BLaER1 treated with 17β-estradiol and CSF1 and Interleukin-3, amounts not matched to agents 10 nM and 100 nM (cell line): ENCODE measurements at regions not wholly inside any gene's neighbourhood (a gene's known extent, or its start where the extent isn't known, plus 50 kb on each side); places are given as distances from the start of the nearest gene placed in this dataset.

Source experiments
- H3K27ac ChIP-seq, 11 experiments: shearing (Covaris generic); formaldehyde crosslinking; 2 replicates each; pipeline ENCODE4 v1.8.1; 2022
- H3K27me3 ChIP-seq, 11 experiments: shearing (Covaris generic); formaldehyde crosslinking; 2 replicates each; pipeline ENCODE4 v1.8.1; 2022
- H3K36me3 ChIP-seq, 11 experiments: shearing (Covaris generic); formaldehyde crosslinking; 2 replicates each; pipeline ENCODE4 v1.8.1; 2022
- H3K4me1 ChIP-seq, 10 experiments: shearing (Covaris generic); formaldehyde crosslinking; 2 replicates each; pipeline ENCODE4 v1.8.1; 2022
- H3K4me2 ChIP-seq, 11 experiments: shearing (Covaris generic); formaldehyde crosslinking; 2 replicates each; pipeline ENCODE4 v1.8.1; 2022
- H3K4me3 ChIP-seq, 10 experiments: shearing (Covaris generic); formaldehyde crosslinking; 2 replicates each; pipeline ENCODE4 v1.8.1; 2022
- H3K9ac ChIP-seq, 11 experiments: shearing (Covaris generic); formaldehyde crosslinking; 2 replicates each; pipeline ENCODE4 v1.8.1; 2022
- H3K9me3 ChIP-seq, 11 experiments: shearing (Covaris generic); formaldehyde crosslinking; replicated peaks in 1 of 11; 2 replicates each; pipeline ENCODE4 v1.8.1; 2022
- H4K20me1 ChIP-seq, 11 experiments: shearing (Covaris generic); formaldehyde crosslinking; 2 replicates each; pipeline ENCODE4 v1.8.1; 2022
- Cebpa-rat ChIP-seq, 11 experiments: shearing (Covaris generic); IDR thresholded peaks; 2 replicates each; pipeline ENCODE4 v1.8.1; 2022

- H3K4me3 ChIP-seq, result no peak overlapping the region
- no peak overlapping the region for H3K4me2 ChIP-seq
- H3K27me3 ChIP-seq, result no peaks in the 10 kb centered on the region
- no peaks in the 10 kb centered on the region for H3K4me1 ChIP-seq
- H3K9me3 ChIP-seq, result no peaks in the 10 kb centered on the region
- peaks cover 0 to 30% (median 0%) of the 10 kb centered on the region in 11 experiments; a peak in 4 of 22 replicates for H3K36me3 ChIP-seq
- no peak overlapping the region for H3K27ac ChIP-seq
- H4K20me1 ChIP-seq, result no peaks in the 10 kb centered on the region
- TF ChIP-seq Cebpa-rat (IDR thresholded peaks at IDR 0.05), result no peak
- no peak overlapping the region for H3K9ac ChIP-seq
Measured at GRCh38 chr5:167759057-167759821, 532.2 kb upstream of the WWC1 start.

DNA sequence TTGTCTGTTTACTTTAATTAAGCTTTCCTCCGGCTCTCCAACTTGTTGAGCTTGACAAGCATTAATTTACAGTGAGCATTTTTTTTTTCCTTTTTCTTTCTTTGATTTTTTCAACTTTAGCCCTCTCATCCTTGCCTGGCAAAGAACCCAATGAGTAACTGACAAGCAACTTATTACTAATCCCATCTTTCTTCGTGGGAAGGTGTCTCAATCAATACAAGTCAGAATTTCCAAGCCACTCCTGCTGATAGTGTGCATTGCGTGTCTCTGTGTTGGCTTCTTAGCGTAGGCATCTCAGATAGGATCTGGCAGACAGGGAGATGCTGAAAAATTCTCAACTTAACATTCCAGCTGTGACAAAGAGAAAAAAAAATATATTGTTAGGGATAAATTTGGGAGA lies 527.7 kb upstream of the WWC1 start:
- no peak overlapping the region for H3K27ac ChIP-seq
- H3K36me3 ChIP-seq, result peaks cover 0 to 18% (median 0%) of the 10 kb centered on the region in 11 experiments; a peak in 3 of 22 replicates
- H3K27me3 ChIP-seq, result no peaks in the 10 kb centered on the region
- no peaks in the 10 kb centered on the region for H3K9me3 ChIP-seq
- H4K20me1 ChIP-seq, result no peaks in the 10 kb centered on the region
- no peak overlapping the region for H3K9ac ChIP-seq
- no peak overlapping the region for H3K4me2 ChIP-seq
- no peak overlapping the region for H3K4me3 ChIP-seq
- no peak for TF ChIP-seq Cebpa-rat (IDR thresholded peaks at IDR 0.05)
- no peaks in the 10 kb centered on the region for H3K4me1 ChIP-seq

- H3K9ac ChIP-seq, result no peak overlapping the region
- peaks cover 0 to 21% (median 0%) of the 10 kb centered on the region in 11 experiments; a peak in 4 of 22 replicates for H3K36me3 ChIP-seq
- no peak for TF ChIP-seq Cebpa-rat (IDR thresholded peaks at IDR 0.05)
- no peaks in the 10 kb centered on the region for H3K9me3 ChIP-seq
- H3K27me3 ChIP-seq, result no peaks in the 10 kb centered on the region
- H4K20me1 ChIP-seq, result no peaks in the 10 kb centered on the region
- no peak overlapping the region for H3K27ac ChIP-seq
- no peaks in the 10 kb centered on the region for H3K4me1 ChIP-seq
- no peak overlapping the region for H3K4me3 ChIP-seq
- H3K4me2 ChIP-seq, result no peak overlapping the region
Measured at GRCh38 chr5:167764641-167765289, 526.7 kb upstream of the WWC1 start.

GRCh38 chr5:167765352-167765751 lies 526.1 kb upstream of the WWC1 start:
- no peak for TF ChIP-seq Cebpa-rat (IDR thresholded peaks at IDR 0.05)
- Histone ChIP-seq H3K27me3 (no peaks in the 10 kb centered on the region), H3K4me2 (no peak overlapping the region), H3K9ac (no peak overlapping the region), H3K9me3 (no peaks in the 10 kb centered on the region), H3K4me1 (no peaks in the 10 kb centered on the region), H3K27ac (no peak overlapping the region), H4K20me1 (no peaks in the 10 kb centered on the region), H3K36me3 (peaks cover 0 to 27% (median 0%) of the 10 kb centered on the region in 11 experiments; a peak in 4 of 22 replicates), H3K4me3 (no peak overlapping the region)

DNA sequence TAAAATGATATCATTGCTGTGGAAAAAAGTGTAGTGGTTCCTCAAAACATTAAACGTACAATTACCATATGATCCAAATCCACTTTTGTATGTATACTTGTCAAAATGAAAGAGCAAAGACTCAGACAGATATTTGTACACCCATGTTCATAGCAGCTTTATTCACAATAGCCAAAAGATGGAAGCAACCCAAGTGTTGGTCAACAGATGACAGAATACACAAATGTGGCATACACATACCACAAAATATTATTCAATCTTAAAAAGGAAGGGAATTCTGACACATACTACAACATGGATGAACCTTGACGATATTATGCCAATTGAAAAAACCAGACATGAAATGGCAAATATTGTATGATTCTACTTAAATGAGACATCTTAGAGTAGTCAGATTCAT lies 524.5 kb upstream of the WWC1 start:
- H3K9ac ChIP-seq, result no peak overlapping the region

DNA sequence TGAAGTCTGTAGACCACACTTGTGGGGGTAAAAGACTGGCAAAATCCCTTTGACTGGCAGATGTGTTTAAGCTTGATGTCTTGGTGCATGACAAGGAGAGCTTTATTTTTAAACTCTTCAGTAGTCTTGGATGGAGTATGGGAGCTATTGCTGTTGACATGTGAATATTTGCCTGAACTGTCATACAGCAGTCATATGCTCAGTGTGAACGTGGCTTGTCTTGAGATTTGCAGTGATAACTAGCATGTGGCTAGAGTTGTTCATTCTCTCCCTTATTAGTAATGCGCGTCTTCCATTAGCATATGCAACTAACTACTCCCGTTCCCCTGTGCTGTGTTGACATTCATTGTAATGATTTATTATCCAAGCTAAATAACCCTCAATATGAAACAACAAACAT lies 523.6 kb upstream of the WWC1 start:
- Histone ChIP-seq H3K9me3 (no peaks in the 10 kb centered on the region), H3K4me2 (no peak overlapping the region), H3K36me3 (peaks cover 0 to 38% (median 0%) of the 10 kb centered on the region in 11 experiments; a peak in 5 of 22 replicates), H3K27ac (no peak overlapping the region), H4K20me1 (no peaks in the 10 kb centered on the region), H3K4me3 (no peak overlapping the region), H3K9ac (no peak overlapping the region), H3K27me3 (no peaks in the 10 kb centered on the region), H3K4me1 (no peaks in the 10 kb centered on the region)
- no peak for TF ChIP-seq Cebpa-rat (IDR thresholded peaks at IDR 0.05)

More for the DNA sequence above, 524.5 kb upstream of the WWC1 start:
- no peak for TF ChIP-seq Cebpa-rat (IDR thresholded peaks at IDR 0.05)
- Histone ChIP-seq H3K9me3 (no peaks in the 10 kb centered on the region), H3K4me3 (no peak overlapping the region), H3K36me3 (peaks cover 0 to 33% (median 0%) of the 10 kb centered on the region in 11 experiments; a peak in 4 of 22 replicates), H3K4me2 (no peak overlapping the region), H4K20me1 (no peaks in the 10 kb centered on the region), H3K27ac (no peak overlapping the region), H3K4me1 (no peaks in the 10 kb centered on the region), H3K27me3 (no peaks in the 10 kb centered on the region)

DNA sequence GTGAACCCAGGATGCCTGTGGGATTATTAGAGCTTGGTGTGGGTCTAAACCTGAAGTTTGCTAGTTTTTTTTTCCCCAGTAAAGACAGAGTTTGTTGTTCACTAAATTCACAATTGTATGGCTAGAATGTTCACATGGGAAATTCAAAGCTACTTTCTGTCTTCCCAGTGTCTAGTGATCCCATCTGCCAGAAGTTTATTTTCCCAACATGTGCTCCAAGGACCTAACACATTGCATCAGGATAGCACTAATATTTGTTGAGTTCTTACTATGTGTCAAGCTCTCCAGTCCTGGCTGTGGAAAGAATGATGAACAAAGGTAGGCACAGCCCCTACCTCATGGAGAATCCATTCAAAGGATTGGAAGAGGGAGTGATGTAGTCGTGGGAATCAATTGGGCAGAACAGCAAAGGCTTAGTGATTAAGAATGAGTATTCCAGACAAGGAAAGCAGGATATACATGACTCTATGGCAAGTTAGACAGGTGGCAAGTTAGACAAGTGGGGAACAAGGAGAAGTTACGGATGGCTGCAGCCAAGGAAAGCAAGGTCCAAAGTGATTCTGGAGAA lies 521.5 kb upstream of the WWC1 start:
- H3K9me3 ChIP-seq, result 0 out of 22 replicates have a peak, but pooled peaks cover 0 to 4% (median 0%) of the 10 kb centered on the region in 11 experiments
- no peak overlapping the region for H3K4me2 ChIP-seq
- H3K9ac ChIP-seq, result no peak overlapping the region
- H3K4me1 ChIP-seq, result no peaks in the 10 kb centered on the region
- H3K27ac ChIP-seq, result no peak overlapping the region
- no peaks in the 10 kb centered on the region for H4K20me1 ChIP-seq
- no peak for TF ChIP-seq Cebpa-rat (IDR thresholded peaks at IDR 0.05)
- peaks cover 0 to 47% (median 0%) of the 10 kb centered on the region in 11 experiments; a peak in 5 of 22 replicates for H3K36me3 ChIP-seq
- no peaks in the 10 kb centered on the region for H3K27me3 ChIP-seq
- no peak overlapping the region for H3K4me3 ChIP-seq

- Histone ChIP-seq H3K4me3 (no peak overlapping the region), H3K4me2 (no peak overlapping the region), H4K20me1 (no peaks in the 10 kb centered on the region), H3K9me3 (0 out of 22 replicates have a peak, but pooled peaks cover 0 to 4% (median 0%) of the 10 kb centered on the region in 11 experiments), H3K36me3 (peaks cover 0 to 47% (median 0%) of the 10 kb centered on the region in 11 experiments; a peak in 5 of 22 replicates), H3K9ac (no peak overlapping the region), H3K27ac (no peak overlapping the region), H3K27me3 (no peaks in the 10 kb centered on the region), H3K4me1 (no peaks in the 10 kb centered on the region)
- TF ChIP-seq Cebpa-rat (IDR thresholded peaks at IDR 0.05), result no peak
Measured at GRCh38 chr5:167770461-167770860, 521.0 kb upstream of the WWC1 start.

DNA sequence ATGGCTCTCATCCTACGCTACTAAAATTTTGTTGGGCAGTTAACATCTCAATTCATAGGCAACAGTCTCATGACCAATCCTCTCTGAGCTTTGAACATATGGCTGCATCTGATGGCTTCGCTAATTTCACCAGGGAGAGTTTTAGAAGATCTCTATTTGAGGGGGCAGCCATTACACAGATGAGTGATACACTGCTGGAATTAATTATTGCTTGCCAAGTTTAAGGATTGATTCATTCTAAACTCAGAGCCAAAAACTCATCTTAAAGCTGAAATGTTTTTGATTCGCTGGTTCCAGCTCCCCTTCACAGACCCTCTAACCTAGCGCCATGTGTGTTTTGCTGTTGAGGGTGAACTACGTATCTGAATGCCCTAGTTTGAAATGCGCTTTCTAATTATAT lies 519.9 kb upstream of the WWC1 start:
- H3K4me3 ChIP-seq, result no peak overlapping the region
- H3K27me3 ChIP-seq, result no peaks in the 10 kb centered on the region
- no peaks in the 10 kb centered on the region for H3K4me1 ChIP-seq
- H3K4me2 ChIP-seq, result no peak overlapping the region
- no peak overlapping the region for H3K9ac ChIP-seq
- H3K36me3 ChIP-seq, result peaks cover 0 to 37% (median 0%) of the 10 kb centered on the region in 11 experiments; a peak in 4 of 22 replicates
- no peak overlapping the region for H3K27ac ChIP-seq
- H3K9me3 ChIP-seq, result 0 out of 22 replicates have a peak, but pooled peaks cover 0 to 4% (median 0%) of the 10 kb centered on the region in 11 experiments
- H4K20me1 ChIP-seq, result no peaks in the 10 kb centered on the region
- no peak for TF ChIP-seq Cebpa-rat (IDR thresholded peaks at IDR 0.05)
